ENCODE measurements at regions not wholly inside any gene's neighbourhood (a gene's known extent, or its start where the extent isn't known, plus 50 kb on each side); places are given as distances from the start of the nearest gene placed in this dataset.

DNA sequence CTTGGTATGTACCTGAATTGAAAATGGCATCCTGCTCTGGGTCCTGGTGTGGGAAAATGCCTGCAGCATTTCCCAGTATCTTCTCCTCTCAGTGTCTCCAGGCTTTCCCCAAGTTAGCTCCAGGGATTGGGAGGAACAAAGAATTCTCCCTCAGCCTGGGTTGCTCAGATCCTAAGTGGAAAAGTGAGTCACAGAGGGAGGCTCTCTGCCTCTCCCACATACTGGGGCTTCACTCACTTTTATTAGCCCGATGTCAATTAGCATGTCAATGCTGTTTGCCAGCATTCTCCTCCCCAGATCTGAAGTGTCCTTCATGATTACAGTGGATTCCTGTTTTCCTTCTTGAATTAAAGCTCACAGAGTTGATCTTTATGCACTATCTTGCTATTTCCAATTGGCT, 655.0 kb downstream of the EPHA3 start:
- no peak for DNase-seq (ENCODE audit: low spot score)

DNA sequence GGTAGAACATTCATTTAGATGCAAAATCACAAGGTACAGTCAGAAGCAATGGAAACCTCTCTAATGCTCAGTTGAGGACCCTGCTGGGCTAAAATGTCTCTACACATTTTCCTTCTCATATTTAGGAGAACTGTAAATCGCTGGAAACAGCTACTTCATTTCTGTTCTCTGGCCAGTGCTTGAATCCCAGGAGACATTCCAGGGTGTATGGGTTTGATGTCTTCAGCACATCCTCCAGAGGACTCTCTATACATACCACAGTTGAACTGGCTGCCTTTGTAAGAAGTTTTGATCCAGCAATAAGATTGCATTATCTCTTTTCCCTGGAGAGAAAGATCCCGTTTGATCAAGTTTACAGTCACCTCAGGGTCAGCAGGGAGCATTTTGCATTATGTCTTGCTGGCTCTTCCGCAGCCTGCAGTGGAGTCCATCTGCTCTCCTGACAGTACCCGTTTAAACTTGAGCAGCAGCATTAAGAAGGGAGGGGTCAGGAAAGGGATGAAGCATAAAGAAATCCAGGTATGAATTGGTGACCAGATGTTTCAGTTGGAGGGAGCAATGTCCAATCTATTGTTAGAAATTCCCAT, 676.0 kb downstream of the EPHA3 start:
- DNase-seq (ENCODE audit: low spot score): no peak

DNA sequence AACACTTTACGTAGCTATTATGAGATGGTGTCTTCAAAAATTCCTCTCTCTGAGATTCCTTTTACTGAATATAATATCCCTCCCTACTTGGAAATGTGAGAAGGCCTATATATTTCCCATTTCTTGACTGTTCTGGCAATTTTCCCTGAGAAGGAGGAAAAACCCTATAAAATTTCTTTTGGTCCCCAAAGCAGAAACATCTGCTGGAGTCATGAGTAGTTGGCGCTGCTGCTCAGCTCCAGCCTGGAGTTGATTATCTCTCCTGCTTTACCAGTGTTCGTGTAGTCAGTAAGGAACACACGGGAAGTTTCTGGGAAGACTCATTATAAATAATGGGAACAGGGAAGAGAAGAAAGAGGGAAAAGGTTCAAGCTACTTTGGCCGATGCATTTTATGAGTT, 680.1 kb downstream of the EPHA3 start:
- no peak for DNase-seq (ENCODE audit: low spot score)

- DNase-seq (ENCODE audit: low spot score): no peak
Measured at GRCh38 chr3:89787979-89788378, 680.6 kb downstream of the EPHA3 start.

DNA sequence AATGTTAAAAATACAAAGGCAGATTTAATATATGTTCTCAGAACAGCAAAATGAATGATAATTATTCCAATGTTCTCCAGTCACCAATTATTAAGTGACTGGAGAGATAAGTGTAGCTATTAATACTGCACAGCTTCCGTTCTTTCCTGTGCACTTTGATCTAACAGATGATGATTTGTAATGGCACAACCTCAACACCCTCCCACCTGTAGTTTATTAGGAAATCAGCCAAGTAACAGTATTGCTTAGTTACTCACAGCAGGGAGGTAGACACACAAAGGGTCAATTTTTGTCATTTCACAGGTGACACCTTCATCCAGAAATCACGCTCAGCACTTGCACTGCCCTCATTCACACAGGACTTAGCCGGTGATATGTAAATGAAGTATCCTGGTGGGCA, 688.1 kb downstream of the EPHA3 start:
- DNase-seq (ENCODE audit: low spot score): no peak

DNA sequence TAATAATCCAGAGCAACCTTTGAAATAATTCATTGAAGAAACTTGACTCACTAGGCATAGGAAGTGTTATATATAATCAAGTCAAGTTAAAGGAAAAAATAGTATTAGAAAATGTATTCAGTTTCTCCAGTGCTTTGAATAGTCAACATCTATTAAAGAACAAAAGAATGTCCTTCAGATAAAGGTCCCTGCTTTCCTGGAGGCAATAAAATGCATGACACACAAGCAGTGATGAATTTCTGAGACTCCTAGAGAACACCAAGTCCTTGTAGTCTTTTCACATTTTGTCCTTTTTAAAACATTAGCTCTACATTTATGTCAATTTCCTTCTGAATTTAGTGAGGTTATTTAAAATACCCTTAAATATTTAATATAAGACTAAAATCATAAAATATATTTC, 695.5 kb downstream of the EPHA3 start:
- DNase-seq (ENCODE audit: low spot score): no peak

DNA sequence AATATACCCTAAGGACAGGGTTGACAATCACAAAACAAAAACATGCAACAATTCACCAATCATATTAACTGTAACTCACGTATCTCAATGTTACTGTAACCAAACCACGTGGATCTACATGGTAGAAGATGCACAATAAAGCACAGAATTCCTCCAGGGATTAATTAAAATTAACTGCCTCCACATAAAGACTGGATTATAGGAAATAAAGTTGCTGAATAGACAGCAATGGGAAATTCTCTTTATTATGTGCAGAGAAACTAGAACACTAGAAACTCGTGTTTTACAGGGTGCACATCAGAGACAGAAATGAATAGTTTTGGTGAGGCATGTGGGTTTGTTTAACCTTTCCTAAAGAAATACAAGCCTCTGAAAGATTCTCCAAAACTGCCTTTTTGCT, 696.3 kb downstream of the EPHA3 start:
- no peak for DNase-seq (ENCODE audit: low spot score)

DNA sequence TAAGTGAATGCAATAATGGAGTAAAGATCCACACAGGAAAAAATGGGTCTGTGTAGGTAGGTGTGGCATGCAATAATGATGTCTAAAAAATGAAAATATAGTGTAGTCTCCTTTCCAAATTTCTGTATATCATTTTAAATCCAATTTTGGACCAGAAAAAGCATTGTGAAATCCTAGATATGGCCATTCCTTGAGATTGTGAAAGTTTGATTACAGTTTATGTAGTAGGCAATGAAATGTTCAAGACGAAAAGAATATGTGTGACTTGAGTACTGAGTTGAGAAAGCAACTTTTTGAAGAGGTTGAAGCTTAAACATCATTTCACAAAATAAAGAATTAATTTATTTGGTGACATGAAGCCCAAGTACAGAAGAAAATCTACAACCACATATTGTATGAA, 698.7 kb downstream of the EPHA3 start:
- DNase-seq (ENCODE audit: low spot score): no peak

DNA sequence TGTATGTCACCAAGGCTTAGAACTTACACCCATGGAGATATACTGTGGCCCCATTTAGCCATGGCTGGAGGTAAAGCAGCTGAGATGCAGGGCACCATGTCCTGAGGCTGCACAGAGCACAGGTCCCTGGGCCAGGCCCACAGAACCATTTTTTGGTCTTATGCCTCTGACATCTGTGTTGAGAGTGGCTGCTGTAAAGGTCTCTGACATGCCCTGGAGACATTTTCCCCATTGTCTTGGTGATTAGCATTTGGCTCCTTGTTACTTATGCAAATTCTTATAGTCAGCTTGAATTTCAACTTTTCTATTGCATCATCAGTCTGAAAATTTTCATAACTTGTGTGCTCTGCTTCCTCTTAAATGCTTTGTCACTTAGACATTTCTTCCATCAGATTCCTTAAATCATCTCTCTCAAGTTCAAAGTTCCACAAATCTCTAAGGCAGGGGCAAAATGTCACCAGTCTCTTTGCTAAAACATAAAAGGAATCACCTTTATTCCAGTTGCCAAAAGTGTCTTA, 701.3 kb downstream of the EPHA3 start:
- DNase-seq (ENCODE audit: low spot score): no peak

DNA sequence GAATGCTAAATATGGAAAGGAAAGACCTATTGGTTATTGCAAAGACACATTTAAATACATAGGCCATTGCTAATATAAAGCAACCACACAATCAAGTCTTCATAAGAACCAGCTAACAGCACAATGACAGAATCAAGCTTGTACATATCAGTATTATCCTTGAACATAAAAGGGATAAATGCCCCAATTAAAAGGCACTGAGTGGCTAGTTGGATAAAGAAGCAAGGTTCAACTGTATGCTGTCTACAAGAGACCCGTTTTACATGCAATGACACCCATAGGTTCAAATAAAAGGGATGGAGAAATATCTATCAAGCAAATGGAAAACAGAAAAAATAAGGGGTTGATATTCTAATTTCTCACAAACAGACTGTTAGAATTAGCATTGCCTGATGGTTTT, 706.1 kb downstream of the EPHA3 start:
- no peak for DNase-seq (ENCODE audit: low spot score)

DNA sequence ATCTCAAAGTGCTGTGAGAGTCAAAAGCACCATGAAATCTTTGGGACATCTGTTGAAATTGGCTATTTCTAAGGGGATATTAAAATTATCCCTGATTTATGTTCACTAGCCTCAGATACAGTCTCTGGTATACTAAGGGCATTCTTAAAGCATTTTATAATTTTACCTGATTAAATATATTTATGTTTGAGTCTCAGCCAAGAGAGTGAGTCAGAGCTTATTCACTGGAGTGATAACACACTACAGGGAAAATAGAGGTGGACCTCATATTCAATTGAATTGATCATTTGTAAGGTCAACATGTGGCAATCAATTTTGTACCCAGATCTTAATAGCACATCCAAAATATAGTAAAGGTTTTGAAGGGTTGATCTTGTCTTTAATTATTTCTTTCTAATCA, 733.6 kb downstream of the EPHA3 start:
- DNase-seq (ENCODE audit: low spot score): no peak

GRCh38 chr3:89845053-89845452, 737.6 kb downstream of the EPHA3 start:
- DNase-seq (ENCODE audit: low spot score): no peak

DNA sequence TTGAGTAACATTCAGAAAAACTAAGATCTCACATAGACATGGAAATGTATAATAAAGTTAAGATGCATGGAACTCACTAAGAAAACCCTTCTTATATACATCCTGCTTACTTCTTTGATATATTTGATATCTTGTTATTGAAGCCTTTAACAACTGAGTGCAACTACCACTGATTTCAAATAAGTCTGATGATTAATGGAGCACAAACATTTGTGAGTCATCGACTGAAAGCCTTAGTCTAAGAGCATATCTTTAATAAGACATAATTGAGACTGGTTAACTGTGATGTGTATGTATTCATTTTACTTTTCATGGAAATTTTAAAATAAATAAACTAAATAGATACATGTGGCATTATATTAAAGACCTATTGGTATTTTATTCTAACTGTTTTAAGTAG, 740.5 kb downstream of the EPHA3 start:
- no peak for DNase-seq (ENCODE audit: low spot score)

GRCh38 chr3:89851974-89852621, 744.7 kb downstream of the EPHA3 start:
- DNase-seq (ENCODE audit: low spot score): peak; percentile 8

GRCh38 chr3:89859757-89860156, 752.3 kb downstream of the EPHA3 start:
- DNase-seq (ENCODE audit: low spot score): no peak

DNA sequence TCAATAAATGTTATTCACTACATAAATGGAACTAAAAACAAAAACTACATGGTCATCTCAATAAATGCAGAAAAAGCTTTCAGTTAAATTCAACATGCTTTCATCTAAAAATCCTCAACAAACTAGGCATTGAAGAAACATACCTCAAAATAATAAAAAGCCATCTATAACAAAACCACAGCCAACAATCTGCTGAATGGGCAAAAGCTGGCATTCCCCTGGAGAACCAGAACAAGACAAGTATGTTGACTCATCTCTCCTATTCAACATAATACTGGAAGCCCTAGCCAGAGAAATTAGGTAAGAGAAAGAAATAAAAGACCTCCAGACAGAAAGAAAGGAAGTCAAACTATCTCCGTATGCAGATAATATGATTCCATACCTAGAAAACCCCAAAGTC, 759.9 kb downstream of the EPHA3 start:
- no peak for DNase-seq (ENCODE audit: low spot score)

DNA sequence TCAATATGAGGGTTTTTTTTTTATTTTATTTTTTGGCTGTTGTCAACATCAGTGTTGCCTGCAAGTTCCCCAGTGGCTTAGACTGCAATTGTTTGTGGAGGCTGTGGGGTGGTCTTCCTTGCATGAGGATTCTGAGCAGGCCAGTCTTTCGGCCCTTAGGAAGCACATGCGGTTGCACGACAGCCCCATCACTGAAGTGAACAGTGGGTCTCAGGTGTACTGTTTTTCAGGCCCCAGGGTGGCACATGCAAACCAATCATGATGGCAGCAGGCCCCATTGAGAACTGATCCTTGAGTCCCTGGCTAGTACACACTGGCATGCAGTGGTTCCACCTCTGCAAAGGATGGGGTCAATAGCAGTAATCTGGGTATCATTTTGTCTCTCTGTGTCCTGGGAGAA, 768.7 kb downstream of the EPHA3 start:
- DNase-seq (ENCODE audit: low spot score): no peak

DNA sequence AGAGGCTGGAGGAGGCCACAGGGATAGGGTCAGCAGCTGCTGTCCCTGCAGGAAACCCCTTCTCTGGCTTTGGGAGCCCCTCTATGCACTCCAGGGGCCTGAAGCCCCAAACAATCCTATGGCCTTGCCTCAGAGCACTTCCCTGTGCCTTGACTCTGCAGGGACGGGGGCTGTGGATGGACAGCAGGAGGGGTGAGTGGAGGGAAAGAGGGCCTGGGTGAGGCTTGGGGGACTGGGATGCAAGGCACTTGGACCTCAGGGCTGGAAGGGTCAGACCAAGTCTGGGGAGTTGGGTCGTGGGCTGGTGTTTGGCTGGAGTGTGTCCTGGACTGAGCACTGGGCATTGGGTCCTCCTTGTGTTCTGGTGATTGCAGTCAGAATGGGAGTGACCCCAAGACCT, 769.8 kb downstream of the EPHA3 start:
- no peak for DNase-seq (ENCODE audit: low spot score)

- no peak for DNase-seq (ENCODE audit: low spot score)
Measured at GRCh38 chr3:89889386-89889785, 782.0 kb downstream of the EPHA3 start.

- DNase-seq (ENCODE audit: low spot score): no peak
Measured at GRCh38 chr3:89908711-89909213, 801.3 kb downstream of the EPHA3 start.

DNA sequence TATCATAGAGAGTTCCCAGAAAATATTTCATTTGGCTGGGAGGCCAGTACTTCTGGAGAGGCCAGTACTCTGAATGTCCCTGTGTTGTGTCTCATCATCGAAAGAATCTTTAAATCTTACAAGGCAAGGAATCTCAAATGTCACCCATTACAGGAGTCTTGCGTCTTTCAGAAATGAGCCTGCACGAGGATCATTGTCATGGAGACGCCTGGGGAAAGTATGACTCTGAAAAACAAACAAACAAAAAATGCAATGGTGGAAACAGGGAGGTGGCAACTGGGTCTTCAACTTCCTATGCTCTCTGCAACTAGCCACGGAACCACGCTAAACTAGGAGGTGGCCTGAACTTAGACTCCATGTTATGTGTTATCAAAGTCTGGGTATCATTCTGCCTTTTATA, 804.6 kb downstream of the EPHA3 start:
- no peak for DNase-seq (ENCODE audit: low spot score)

DNA sequence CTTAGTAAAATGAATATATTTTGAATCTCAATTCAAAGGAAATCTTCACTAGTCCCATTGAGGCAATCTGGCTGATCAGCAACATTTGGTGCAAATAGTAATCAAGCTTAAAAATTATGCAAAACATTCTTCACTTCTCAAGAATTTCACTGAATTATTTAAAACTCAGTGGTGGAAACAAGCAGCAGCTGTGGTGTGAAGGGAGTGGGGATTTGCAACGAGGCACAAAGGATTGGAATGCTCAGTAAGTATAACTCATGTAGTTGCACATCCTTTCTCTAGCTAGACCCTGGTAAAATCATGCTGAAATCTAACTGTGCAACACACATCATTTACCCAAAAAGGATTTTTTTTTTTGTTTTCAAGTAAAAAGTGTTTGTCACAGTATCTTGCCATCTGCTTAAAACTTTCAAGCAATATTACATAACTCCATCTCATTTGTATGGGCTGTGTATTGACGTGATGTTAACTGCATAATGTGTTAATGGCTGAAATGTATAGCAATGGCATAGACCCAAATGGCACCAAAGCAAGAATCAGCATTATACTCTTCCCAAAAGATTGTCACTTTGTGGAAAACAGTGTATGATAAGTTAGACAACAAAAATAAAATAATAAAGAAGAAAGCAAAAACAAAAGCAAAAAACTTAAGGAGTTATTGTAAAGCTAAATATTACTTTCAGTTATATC, 816.6 kb downstream of the EPHA3 start:
- no peak for DNase-seq (ENCODE audit: low spot score)

DNA sequence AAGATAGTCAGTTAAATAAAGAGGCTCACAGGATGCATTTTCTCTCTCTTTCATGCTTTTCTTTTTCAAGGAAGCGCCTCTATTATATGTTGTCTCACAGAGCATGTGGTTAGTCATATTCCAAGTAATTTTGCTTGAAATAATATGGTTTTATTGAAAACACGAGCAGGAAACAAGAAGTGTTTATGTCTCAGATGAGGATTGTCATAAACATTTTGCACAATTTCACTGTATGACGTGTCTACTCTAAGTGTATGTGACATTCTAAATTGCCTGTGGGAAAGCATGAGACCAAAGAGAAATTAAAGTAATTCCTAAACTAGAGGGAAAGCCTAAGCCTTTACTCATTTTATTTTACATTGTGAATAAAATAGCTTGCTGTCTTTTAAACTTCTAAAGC, 818.6 kb downstream of the EPHA3 start:
- no peak for DNase-seq (ENCODE audit: low spot score)
